ENCODE measurements at regions not wholly inside any gene's neighbourhood (a gene's known extent, or its start where the extent isn't known, plus 50 kb on each side); places are given as distances from the start of the nearest gene placed in this dataset.
A peak's percentile ranks its signal among the peaks of the same experiment; 100 is the strongest.
"Not testable (repeated sequence)": the region's sequence is repeated elsewhere in the genome, so short reads cannot be mapped to it uniquely, and the experiment has no call there.

DNA sequence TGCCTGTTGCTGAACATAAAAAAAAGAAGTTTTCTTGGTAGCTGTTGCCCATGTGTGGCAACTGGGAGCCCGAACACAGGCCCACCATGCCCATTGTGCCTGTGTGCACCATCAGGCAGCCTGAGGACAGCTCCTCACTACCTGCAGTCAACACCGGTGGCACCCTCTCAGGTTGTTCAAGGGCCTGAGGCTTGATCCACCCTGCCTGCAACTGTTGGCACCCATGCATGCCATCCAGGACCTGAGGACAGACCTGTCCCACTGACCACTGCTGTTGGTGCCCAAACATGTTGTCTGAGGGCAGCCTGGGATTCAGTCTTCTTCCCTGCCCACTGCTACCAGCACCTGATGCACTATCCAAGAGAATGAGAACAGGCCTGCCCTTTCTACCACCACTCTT is 661.1 kb upstream of the ZNF804A start:
- DNase-seq, result no peak

DNA sequence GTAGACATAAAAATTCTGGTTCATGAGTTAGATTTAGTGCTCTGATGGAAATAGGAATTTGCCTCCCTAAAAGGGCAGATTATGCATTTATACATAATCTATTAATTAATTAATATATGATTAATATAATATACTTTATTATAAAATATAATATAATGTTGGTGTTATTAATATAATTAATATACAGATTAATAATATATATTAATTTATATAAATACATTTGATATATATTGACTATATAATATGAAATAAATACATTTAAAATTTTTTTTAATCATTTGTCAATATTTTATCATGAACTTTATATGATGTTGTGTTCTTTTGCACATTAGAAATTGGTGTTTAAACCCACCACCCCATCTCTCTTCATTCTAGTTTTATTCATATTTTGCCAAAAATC is 652.1 kb upstream of the ZNF804A start:
- DNase-seq, result no peak

DNA sequence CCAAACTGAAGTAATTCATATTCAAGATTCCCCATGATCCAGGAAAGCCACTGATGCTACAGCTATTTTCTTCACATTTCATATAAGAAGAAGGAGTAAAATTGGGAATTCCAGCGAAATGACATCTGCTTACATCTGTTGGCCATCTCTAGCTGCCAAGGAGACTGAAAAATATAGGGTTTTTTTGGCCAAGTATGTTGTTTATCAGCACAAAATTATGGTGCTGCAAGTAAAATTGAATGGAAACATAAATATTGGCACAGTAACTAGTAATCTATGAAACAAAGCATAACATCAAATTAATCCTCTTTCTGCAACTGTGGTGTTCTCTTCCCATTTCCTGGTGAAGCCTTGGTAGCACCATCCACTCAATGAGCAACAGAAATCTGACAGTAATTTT is 649.5 kb upstream of the ZNF804A start:
- no peak for DNase-seq

DNA sequence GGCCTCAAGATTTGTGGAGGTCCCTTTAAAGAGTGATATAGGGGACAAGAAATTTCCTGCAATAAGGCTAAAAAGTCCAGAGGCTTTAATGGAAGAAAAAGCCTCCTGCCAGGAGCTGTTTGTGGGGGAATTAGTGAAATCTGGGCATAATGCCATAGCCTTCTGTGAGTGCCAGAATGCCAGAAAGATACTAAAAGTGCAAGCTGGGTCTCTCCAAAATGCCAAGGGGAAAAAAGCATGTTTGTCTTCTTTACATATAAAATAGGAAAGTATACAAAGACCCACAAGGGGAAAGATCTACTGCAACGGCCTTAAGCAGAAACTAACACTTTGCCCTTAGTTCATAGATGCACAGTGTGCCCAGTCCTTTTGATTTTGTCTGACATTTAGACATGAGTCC is 647.7 kb upstream of the ZNF804A start:
- DNase-seq, result peak; percentile 24

DNA sequence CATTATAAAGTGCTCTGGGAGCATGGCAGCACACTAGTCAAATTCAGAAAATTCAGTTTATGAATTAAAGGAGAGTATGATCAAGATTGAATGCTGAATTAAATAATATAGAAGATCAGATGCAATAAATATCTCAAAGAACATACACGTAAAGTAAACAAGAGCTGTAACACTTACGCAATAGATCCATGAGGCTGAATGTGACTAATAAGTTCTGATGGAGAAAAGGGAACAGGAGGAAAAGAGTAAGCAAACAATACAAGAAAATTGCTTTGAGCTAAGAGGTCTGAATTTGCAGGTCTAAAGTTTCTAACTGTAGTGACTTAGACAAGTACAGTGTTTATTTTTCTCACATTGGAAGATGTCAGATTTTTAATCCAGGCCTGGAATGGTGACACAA is 646.7 kb upstream of the ZNF804A start:
- DNase-seq, result no peak

DNA sequence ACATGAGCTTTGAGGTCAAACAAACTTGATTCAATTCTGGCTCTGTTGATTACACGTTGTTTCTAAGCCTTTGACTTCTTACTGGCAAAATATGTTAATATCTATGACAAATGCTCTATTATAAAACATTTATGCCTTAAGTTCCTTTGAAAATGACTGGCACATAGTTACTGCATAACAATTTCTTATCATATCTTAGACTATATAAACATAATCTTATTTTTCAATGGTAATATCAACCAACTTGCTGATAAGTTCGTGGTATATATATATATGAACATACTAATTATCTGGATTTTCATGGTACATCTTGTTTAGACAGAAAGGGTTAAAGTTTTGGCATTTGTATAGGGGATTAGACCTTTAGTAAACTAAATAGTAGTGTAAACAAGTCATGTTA is 645.6 kb upstream of the ZNF804A start:
- no peak for DNase-seq

DNA sequence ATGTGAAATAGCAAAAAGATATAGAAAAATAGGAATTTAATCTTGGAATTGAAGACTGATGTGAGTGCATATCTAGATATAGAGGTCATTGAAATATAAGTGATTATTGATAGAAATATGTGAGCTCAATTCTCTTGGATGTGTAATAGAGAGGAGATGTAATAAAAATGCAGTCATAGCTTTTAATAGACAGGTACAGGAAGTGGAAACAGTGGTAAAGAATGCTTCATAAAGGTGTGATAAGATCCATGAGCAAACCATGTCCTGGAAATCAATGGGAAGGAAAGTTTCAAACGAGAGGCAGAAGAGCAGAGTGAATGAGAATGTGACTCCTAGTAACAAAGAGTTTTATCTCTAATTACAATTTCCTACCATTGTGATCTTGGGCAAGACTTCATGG is 634.7 kb upstream of the ZNF804A start:
- DNase-seq, result no peak

DNA sequence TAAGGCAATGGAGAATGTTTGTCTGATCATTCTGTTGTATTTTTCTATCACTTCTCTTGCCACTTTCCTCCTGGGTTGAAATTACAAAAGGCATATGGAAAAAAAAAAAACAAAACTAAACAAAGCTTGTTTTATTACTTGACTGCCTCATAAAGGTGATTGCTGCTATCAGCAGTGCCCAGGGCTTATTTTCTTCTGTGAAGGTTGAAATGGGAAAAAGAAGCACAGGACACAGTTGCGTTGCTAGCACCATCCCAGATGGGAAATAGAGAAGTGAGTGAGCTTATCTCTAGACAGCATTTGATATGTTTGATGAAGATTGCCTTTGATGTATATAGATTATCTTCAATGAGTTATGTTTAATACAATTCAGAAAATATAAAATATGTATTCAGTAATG is 633.8 kb upstream of the ZNF804A start:
- no peak for DNase-seq

DNA sequence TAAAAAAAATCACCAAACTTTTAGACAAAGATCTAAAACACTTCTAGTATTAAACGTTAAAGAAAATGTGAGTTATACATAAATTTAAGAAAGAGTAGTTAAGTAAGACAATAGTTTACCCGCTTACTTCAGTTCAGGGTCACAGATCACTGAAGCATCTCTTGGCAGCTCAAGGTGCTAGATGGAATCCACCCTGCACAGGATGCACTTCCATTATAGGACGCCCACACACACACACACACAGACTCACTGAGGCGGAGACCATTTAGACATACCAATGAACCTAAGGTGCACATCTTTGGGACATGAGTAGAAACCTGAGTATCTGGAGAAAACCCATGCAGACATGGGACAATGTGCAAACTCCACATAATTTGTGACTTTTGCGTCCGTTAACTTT is 630.6 kb upstream of the ZNF804A start:
- no peak for DNase-seq

DNA sequence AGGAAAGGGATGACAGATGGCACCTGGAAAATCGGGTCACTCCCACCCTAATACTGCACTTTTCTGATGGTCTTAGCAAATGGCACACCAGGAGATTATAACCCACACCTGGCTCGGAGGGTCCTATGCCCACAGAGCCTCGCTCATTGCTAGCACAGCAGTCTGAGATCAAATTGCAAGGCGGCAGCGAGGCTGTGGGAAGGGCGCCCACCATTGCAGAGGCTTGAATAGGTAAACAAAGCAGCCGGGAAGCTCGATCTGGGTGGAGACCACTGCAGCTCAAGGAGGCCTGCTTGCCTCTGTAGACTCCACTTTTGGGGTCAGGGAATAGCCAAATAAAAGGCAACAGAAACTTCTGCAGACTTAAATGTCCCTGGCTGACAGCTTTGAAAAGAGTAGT is 622.7 kb upstream of the ZNF804A start:
- DNase-seq, result not testable (repeated sequence)

DNA sequence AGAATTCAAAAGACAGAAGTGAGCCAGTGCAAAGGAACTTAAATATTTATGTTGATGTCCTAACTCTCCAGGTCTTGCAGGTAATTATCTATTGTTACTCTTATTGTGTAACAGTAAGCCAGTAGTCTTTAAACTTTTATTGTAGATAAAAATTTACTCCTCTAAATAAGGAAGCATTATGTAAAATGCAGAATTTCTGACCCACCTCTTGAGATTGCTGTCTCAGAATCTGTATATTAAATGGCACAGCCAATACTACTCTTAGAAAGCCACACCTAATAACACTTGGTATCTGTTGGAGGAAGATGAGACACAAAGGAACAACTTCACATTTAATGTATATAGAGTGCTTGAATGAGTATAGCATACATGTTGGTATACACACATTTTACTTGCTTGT is 613.5 kb upstream of the ZNF804A start:
- DNase-seq, result no peak

DNA sequence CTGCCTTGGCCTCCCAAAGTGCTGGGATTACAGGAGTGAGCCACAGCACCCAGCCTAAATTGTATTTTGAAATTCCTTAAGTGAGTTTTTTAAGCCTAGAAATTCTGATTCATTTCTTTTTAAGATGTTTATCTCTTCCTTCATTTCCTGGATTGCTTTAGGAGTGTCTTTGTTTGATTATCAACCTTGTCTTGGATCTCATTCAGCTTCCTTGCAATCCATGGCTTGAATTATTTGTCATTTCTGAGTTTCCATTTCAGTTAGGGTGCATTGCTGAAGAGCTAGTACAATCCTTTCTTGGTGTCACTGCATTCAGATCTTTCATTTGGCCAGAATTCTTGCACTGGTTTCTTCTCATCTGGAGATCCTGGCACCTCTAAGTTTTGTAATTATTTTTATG is 606.4 kb upstream of the ZNF804A start:
- no peak for DNase-seq

DNA sequence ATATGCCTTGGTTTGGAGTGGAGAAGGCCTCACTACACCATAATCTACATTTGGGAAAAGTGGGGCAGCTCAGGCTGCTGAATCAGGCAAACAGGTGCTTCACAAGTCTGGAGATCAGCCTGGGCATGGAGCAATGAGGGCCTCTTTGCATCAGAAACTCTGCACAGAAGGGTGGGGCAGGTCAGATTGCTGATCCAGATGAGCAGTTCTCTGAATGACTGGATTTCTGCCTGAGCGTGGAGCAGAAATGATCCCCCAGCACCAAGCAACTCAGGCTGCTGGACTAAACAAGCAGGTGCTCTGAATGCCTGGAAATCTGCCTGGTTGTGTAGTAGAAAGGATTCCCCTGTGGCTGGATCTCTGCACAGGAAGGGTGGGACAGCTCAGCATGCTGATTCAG is 605.3 kb upstream of the ZNF804A start:
- no peak for DNase-seq

DNA sequence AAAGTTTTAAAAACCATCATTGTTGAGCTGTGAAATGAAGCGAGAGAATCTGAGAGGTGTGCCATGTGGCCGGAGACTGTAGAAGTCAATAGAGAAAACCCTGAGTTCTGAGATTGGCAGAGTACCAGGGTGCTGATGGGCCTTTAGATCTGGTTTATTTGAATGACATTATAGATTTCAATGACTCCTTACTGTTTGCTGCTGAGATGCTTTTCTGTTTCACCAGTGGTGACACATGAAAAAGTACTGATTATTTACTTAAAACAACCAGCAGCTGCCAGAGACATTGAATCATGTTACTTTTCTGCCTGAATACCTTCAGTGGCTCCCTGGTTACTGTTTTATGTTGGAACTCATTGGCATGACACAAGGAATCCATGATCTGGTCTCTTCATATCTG is 602.7 kb upstream of the ZNF804A start:
- DNase-seq, result no peak

DNA sequence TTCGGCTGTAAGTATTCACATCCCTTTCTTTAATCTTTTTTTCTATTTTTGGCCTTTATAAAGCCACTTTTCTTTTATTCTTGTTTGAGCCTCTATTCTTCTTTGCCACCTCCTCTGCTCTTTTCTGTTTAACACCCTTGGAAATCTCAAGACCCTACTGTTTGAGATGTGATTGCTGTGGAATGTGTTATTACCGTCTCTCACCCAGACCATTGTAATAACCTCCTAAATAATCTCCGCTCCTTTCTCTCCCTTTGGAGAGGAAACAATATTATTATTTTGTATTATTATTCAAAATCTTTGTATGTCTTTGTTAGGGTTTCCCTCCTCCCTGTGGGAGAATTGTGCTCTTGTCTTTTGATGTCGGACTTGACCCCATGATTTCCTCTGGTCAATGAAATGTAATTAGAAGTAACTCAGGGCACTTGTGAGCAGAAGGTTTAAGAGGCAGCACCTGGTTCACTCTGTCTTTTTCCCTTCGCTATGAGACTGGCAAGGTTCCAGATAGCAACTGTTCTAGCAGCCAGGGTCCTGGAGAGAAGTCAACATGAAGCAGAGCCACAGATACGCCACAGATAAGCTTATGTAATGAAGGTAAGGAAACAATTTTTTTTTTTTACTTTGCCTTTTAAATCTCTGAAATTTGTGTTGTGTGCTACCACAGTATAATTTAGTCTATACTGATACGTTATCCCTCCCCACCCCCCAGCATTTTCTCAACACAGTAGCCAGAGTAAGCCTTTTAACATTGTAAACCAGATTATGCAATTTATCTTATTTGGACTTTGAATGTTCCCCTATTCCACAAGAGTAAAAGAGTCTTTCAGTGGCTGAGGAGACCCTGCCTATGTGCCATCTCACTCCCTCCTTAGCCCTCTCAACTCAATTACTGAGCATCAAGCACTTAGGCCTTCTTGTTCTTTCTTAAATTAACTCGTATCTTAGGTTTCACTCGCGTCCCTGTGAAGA is 601.2 kb upstream of the ZNF804A start:
- peak; percentile 76 for DNase-seq

DNA sequence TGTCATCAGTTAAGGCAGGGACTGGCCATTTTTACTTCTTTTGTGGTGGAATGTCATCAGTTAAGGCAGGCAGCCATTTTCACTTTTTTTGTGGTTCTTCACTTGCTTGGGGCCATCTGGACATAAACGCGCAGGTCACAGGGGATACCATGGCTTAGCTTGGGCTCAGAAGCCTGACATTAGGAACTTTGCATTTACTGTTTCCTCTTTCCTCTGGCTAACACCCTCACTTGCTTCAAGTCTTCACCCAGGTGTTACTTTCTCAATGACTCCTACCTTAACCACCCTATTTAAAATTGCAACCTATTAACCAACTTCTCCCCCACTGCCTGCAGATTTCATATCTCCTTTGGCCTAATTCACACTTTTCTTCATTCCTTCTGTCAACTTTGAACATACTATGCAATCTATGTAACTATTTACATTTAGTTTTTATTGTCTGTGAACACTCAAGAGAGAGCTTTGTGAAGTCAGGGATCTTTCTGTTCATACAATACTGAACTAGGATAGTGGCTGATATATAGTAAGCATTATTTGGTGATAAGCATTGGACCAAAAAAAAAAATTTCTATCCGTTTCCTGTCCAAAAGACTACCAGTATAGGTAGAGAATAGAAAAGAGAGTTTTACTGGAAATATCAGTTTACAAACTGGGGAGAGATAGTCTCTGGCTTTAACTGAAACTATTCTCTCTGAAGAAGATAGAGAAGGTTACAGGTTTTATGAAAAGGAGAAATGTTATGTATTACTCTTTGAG is 600.1 kb upstream of the ZNF804A start:
- DNase-seq, result no peak

DNA sequence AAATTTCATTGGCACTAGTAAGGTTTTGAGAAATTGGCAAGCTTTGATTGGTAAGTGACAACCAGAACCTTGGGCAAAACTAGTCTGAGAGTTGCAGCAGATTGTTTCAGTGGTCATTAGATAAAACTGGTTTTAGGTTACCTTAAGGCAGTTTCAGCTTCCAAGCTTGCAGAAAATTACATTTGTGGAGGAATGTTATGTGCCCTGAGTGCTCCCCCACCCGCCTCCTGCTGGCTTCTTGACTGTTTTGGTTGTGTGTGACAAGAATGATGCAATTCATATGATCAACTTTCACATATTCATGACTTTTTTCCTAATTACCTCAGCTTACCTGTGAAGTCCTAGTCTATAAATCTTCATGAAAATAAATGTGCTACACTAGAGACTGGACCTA is 599.5 kb upstream of the ZNF804A start:
- no peak for DNase-seq

DNA sequence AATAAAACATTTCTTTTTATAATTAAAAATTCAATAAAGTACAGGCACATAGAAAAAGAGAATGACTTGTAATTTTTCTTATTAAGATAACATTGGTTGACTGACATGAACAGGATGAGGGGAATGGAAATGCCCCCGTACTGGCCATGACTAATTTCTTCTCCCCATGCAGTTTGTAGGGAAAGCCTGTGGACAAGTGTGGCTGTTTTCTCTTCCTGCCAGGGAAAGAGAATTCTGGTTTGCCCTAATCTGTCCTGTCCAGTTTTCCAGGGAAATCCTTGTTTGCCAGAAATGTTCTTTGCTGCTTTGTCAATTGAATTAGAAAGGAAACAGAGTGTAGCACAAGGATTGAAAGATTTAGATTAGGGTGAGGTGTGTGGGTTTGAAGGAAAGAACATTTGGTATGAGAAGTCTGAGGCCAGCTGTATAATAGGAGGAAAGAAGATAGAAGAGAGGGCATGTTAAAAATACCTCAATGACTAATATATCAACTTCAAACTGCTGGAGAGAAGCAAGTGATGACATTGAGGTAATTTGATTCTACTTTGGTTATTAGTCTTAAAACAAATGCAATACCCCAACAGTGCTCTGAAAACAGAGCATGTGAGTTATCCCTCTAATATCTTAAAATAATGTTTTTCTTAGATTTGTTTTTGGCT is 593.9 kb upstream of the ZNF804A start:
- DNase-seq, result no peak

DNA sequence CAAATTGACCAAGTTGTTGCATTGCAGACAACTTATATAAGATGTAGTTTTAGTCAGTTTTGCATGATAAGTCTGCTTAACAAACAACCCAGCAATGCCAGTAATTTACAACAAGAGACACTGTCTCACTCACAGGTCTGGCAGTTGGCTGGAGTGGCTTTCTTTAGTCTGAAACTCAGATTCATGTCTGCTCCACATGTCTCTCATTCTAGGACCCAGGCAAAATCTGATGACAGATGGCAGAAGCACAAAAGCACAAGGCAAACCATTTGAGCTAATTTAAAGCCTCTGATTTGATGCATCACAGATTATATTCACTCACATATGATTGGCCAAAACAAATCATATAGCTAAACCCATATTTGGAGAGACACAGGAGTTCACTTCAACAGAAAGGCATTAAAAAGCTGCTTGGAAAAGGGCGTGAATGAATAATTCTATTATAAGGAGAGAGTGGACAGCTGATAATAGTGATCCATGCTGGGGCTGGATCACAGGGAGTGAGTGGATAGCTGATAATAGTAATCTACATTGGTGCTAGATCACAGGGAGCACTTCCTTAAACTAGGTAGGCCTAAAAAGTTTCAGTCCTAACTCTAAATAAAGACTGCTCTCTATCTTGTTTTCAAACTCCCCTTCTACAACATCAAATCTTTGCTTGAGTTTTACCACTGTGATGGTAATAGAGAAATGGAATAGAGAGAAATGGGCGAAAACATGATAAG is 593.2 kb upstream of the ZNF804A start:
- DNase-seq, result no peak

DNA sequence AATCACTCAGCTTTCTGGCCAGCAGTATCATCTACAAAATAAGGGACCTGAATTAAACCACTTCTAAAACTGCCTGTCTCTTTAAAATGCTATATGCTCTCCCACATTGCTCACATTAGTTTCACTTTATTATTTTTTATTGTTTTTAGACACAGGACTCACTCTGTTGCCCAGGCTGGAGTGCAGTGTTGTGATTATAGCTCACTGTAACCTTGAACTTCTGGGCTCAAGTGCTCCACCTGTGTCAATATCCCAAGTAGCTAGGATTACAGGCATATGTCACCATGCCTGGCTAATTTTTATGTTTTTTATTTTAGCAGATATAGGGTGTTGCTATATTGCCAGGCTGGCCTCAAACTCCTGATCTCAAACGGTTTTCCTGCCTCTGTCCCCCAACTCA is 591.3 kb upstream of the ZNF804A start:
- no peak for DNase-seq

DNA sequence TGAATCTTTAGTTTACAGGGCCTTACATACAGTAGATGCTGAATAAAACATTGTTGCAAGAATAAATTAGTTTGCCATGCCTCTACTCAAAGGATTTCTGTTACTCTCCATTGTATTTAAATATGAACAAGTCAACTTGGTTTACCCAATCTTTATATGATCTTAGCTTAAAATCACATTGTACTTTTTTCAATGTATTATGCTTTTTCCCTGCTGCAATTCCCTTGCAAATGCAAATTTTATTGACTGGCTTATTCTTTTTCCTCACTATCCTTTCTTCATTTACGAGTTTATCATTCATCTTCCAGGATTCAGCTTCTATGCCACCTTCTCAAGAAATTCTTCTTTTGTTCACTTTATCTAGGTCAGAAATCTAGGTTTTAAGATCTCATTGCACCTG is 571.4 kb upstream of the ZNF804A start:
- DNase-seq, result no peak

DNA sequence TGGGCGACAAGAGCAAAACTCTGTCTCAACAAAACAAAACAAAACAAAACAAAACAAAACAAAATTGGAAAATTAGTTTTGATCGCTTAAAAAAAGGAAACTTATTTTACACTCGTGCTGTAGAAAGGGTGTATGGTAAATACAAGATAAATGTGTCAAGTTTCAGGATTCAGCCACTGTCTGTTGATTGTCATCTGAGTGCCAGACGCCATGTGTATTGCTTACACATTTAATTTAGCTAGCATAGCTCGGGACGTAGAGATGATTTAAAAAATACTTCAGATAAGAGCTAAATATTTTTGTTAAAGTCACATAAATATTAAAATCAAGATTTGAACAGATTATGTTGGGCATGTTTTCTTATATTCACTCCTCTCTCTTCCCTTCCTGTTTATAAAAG is 568.1 kb upstream of the ZNF804A start:
- DNase-seq, result no peak

DNA sequence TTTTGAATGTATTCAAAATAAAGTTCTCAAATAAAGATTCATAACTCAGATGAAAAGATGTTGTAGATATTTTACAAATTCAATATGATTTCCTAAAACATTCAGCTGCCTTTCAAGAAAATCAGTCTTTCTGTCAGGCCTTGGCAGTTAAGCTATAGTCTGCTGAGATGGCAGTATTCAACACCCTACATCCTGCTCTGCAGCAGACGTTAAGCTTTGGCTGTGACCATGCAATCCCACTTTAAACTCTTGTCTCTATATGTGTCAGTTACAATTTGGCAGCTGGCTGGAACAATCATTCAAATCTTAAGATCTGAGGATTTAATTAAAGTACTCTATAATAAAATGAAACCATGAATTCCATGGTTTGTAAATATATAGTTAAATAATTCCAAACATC is 567.3 kb upstream of the ZNF804A start:
- no peak for DNase-seq
